Keratinocyte (primary cell): ENCODE measurements at regions not wholly inside any gene's neighbourhood (a gene's known extent, or its start where the extent isn't known, plus 50 kb on each side); places are given as distances from the start of the nearest gene placed in this dataset.

Experiments used
- CTCF ChIP-seq, 3 experiments: IDR thresholded peaks in 1 of 3; conservative IDR thresholded peaks in 1 of 3; optimal IDR thresholded peaks in 1 of 3; 2 replicates in 2 of 3; 3 replicates in 1 of 3; pipeline versions ENCODE3 to v1.5.1; 2011; ENCODE audit warnings: low read length in 3 of 3, mild to moderate bottlenecking in 3 of 3, moderate library complexity in 2 of 3, control low read depth in 1 of 3, inconsistent platforms in 1 of 3; ENCODE audit not compliant: insufficient read depth in 2 of 3; ENCODE audit errors: extremely low read depth in 1 of 3
- EZH2 ChIP-seq: IDR thresholded peaks from one replicate; pipeline ENCODE4 v1.6.1; 2012; ENCODE audit warnings: inconsistent platforms, mild to moderate bottlenecking, low read length, moderate library complexity

DNA sequence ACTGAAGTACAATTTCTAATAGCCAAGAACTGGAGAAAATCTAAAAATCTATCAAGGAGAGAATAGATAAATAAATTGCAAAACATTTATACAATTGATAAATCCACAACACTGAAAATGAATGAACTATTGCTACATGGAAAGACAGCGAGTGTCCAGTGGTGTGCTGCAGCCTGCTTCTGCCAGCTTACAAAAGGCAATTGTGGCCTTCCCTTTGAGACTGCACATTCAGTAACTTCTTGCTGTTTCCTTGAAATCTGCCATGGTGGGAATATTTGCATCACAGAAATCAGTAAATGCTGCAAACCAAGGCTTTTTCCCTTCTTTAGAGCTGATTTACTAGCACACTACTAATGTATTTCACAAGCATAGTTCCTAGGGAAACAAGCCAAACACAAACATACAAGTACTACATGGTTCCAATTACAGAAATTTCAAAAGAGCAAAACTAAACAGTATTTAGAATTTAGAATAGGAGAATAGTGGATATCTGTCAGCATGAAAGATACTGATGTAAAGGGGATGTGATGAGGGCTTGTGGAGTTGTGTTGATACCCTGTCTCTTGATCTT is 76.9 kb upstream of the TRIM77 start:
- TF ChIP-seq CTCF (optimal IDR thresholded peaks at IDR 0.05 in 1 of 3, IDR thresholded peaks at IDR 0.05 in 1 of 3, conservative IDR thresholded peaks at IDR 0.05 in 1 of 3; ENCODE audit: extremely low read depth in 1 of 3, insufficient read depth in 2 of 3, low read length in 3 of 3): no peak
- TF ChIP-seq EZH2: no peak
